Ramos (cell line): ENCODE measurements at regions not wholly inside any gene's neighbourhood (a gene's known extent, or its start where the extent isn't known, plus 50 kb on each side); places are given as distances from the start of the nearest gene placed in this dataset.

ENCODE experiments used
- in situ Hi-C: fragments of 300-500 bp; cut with MboI; formaldehyde crosslinking; loops from one replicate; pipeline ENCODE4 v1.14.3; 2022; ENCODE audit warnings: low sequenced_read_pairs; ENCODE audit not compliant: unreplicated experiment

DNA sequence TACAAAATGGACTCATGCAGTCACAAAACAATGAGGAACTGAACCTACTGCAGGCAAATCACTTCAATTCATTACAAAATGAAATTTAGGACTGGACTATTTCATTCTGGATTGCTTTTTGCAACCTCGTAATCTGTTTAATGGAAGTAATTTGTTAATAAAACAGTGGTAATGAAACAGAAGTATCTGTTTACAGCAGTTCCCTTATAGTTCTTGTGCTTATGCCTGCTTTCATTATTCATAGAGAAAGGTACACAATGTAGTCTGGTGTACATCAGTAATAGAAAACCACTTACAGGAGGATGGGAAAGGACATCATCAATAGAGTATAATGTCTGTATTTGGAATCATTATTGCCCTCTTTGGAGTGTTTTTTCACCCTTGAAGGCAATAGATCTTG is 389.2 kb upstream of the NUDT12 start:
- in situ Hi-C loops = no loop called here

DNA sequence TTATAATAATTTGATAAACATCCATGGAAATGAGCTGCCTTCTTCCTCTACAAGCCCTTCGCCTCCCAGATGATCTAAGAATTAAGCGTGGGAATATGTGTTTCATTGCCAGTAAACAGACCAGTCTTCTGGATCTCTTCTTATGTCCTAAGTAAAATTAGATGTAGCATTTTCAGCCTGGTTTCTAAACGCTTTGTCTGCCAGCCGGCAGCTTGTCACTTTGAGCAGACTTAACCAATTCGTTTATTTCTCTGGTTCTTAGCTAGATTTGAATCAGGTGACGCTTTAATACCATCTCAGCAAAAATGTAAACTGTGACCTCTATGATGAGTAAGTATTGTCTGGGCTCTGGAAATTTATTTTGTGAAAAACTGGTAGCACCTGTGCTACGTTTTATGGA is 380.6 kb upstream of the NUDT12 start:
- in situ Hi-C loops = no loop called here

GRCh38 chr5:103942587-103943186 is 380.1 kb upstream of the NUDT12 start:
- in situ Hi-C loops = no loop called here

DNA sequence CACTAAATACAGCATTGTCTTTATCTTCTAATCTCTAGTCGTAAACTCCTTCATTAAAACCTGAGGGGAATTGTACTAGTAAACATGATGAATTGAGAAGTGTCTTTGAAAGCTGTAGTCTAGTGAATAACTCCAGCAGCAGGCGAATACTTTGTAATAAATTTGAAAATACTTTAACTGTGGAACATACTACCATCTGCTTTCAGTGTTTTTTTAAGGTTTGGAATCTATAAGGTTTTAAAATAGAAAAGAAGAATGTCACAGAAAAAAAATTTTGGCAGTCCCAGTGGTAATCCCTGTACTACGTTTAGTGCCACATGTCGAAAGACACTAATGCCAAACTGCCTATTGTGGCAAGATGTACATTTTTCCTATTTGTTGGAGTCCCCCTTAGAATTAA is 379.0 kb upstream of the NUDT12 start:
- in situ Hi-C loops = no loop called here

- in situ Hi-C loops = no loop called here
These were observed 375.6 kb upstream of the NUDT12 start for GRCh38 chr5:103938146-103938695.

GRCh38 chr5:103929338-103930013 is 366.9 kb upstream of the NUDT12 start:
- in situ Hi-C loops = no loop called here

DNA sequence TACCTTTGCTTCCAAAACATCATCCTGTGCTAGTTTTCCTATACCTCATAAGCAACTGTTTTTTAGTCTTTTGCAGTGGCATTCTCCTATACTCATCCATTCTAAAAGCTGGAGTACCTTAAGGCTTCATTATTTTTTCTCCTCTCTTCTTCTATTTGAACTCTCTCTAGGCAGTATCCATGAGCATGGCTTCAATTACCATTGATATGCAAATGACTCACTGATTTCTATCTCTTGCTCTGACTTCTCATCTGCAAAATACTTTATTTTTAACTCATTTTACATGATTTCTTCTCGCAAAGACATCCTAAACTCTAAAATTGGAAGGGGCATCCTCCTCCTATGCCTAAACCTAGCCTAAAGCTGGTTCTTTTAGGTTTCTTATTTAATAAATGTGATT is 365.1 kb upstream of the NUDT12 start:
- in situ Hi-C loops = no loop called here

GRCh38 chr5:103923616-103924168 is 361.1 kb upstream of the NUDT12 start:
- in situ Hi-C loops = no loop called here

GRCh38 chr5:103919506-103919905 is 356.9 kb upstream of the NUDT12 start:
- in situ Hi-C loops = no loop called here

- in situ Hi-C loops = no loop called here
These were observed 356.2 kb upstream of the NUDT12 start for GRCh38 chr5:103918668-103919367.

DNA sequence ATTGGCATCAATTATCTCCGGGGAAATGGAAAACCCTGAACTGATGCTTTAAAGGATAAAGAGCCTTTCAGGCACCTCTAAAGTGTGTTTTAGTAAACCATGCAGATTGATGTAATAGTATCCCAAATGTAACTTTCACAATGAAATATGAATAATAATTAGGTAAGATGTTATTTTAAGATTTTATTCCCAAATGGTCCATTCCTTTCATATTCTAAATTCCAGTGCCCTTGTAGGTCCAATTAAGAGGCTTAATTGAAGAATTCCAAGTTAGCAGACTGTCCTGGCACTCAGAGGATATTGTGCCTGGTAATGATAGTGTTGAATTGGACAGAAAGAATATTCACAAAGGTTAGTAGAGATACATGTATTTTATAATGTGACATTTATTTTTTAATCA is 352.5 kb upstream of the NUDT12 start:
- in situ Hi-C loops = no loop called here

- in situ Hi-C loops = no loop called here
These were observed 348.2 kb upstream of the NUDT12 start for GRCh38 chr5:103910786-103911185.

DNA sequence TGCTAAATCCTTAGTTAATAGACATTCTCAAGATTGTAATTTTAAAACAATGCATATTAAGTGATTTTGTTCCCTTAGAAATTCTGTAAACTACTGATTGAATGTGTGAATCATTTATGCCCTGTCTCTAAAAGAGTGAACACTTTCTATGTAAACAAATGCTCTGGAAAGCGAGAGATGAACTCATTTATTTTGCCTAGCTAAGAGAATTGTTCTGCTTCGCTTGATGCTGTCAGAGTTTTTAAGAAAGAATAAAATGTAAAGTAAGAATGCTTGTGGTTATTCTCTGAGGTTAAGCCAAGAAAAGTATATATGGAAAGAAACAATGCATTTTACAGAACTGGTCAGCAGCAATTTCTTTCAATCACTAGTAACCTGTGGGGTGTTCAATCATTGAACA is 347.4 kb upstream of the NUDT12 start:
- in situ Hi-C loops = no loop called here

GRCh38 chr5:103909391-103909790 is 346.8 kb upstream of the NUDT12 start:
- in situ Hi-C loops = no loop called here

GRCh38 chr5:103908336-103909080 is 345.9 kb upstream of the NUDT12 start:
- in situ Hi-C loops = no loop called here

- in situ Hi-C loops = no loop called here
These were observed 344.4 kb upstream of the NUDT12 start for GRCh38 chr5:103907001-103907400.

DNA sequence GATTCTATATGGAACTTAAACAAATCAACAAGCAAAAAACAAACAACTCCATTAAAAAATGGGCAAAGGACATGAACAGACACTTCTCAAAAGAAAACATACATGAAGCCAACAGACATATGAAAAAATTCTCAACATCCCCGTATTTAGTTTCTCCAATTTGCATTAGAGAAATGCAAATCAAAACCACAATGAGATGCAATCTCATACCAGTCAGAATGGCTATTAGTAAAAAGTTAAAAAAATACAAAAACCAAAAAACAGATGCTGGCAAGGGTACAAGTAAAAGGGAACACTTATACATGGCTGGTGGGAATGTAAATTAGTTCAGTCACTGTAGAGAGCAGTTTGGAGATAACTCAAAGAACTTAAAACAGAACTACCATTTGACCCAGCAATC is 342.1 kb upstream of the NUDT12 start:
- in situ Hi-C loops = no loop called here

DNA sequence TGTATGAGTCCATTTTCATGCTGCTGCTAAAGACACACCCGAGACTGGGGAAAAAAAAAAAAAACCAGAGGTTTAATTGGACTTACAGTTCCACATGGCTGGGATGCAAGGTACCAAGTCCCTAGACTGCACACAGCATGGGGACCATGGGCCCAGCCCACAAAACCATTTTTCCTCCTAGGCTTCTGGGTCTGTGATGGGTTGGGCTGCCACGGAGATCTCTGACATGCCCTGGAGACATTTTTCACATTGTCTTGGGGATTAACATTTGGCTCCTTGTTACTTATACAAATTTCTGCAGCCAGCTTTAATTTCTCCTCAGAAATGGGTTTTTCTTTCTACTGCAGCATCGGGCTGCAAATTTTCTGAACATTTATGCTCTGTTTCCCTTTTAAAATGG is 340.3 kb upstream of the NUDT12 start:
- in situ Hi-C loops = no loop called here

GRCh38 chr5:103901885-103902284 is 339.3 kb upstream of the NUDT12 start:
- in situ Hi-C loops = no loop called here

GRCh38 chr5:103896593-103896992 is 334.0 kb upstream of the NUDT12 start:
- in situ Hi-C loops = no loop called here
